ENCODE measurements at regions not wholly inside any gene's neighbourhood (a gene's known extent, or its start where the extent isn't known, plus 50 kb on each side); places are given as distances from the start of the nearest gene placed in this dataset.
"Not testable (repeated sequence)": the region's sequence is repeated elsewhere in the genome, so short reads cannot be mapped to it uniquely, and the experiment has no call there.

DNA sequence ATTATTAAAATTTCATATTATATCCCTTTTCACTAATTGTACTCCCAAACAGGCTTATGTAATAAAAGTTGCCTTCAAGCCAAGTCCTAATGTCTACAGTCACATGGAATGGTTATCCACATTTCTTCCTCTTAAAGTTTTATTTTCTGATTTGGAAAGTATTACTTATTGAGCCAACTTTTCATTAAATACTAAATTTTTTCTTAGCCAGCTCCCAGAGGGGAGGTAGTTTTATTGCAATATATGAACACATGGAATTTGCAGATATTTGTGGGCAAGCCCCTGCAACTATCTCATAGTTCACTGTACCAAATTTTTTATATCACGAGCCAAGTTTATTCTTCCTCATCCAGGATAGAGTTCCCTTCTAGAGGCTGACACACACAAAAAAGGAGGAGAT is 332.8 kb upstream of the PTGER4 start:
- 69 to 90% (median 88%) methylated on average over 1 of the region's 1 CpG for WGBS, 3 donors
- no peak overlapping the region for H3K27ac ChIP-seq (ENCODE audit: low read depth in 1 of 3, low read length in 2 of 3)
- DNase-seq = no peak
- no peak for FAIRE-seq
- no peak overlapping the region for H3K4me3 ChIP-seq (ENCODE audit: low read depth in 1 of 3, low read length in 3 of 3)
- H3K4me1 ChIP-seq (ENCODE audit: control insufficient read depth in 3 of 3, insufficient read depth in 2 of 3, low read depth in 1 of 3, low read length in 2 of 3) = no peaks in the 10 kb centered on the region
- no peaks in the 10 kb centered on the region for H3K27me3 ChIP-seq (ENCODE audit: control insufficient read depth in 3 of 3, insufficient read depth in 3 of 3, low read length in 3 of 3)
- peaks cover 0 to 11% of the 10 kb centered on the region in 2 donors for H3K9me3 ChIP-seq (ENCODE audit: control insufficient read depth in 2 of 2, insufficient read depth in 1 of 2, low read depth in 1 of 2, low read length in 1 of 2)
- H3K36me3 ChIP-seq (ENCODE audit: control insufficient read depth in 3 of 3, insufficient read depth in 2 of 3, low read depth in 1 of 3, low read length in 3 of 3) = no peaks in the 10 kb centered on the region

DNA sequence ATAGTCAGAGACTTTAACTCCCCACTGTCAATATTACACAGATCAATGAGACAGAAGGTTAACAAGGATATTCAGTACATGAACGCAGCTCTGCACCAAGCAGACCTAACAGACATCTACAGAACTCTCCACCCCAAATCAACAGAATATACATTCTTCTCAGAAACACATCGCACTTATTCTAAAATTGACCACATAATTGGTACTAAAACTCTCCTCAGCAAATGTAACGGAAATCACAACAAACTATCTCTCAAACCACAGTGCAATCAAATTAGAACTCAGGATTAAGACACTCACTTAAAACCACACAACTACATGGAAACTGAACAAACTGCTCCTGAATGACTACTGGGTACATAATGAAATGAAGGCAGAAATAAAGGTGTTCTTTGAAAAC is 341.3 kb upstream of the PTGER4 start:
- H3K36me3 ChIP-seq (ENCODE audit: control insufficient read depth in 3 of 3, insufficient read depth in 2 of 3, low read depth in 1 of 3, low read length in 3 of 3); H3K4me1 ChIP-seq (ENCODE audit: control insufficient read depth in 3 of 3, insufficient read depth in 2 of 3, low read depth in 1 of 3, low read length in 2 of 3); H3K27ac ChIP-seq (ENCODE audit: low read depth in 1 of 3, low read length in 2 of 3); FAIRE-seq; H3K27me3 ChIP-seq (ENCODE audit: control insufficient read depth in 3 of 3, insufficient read depth in 3 of 3, low read length in 3 of 3); H3K4me3 ChIP-seq (ENCODE audit: low read depth in 1 of 3, low read length in 3 of 3); H3K9me3 ChIP-seq (ENCODE audit: control insufficient read depth in 2 of 2, insufficient read depth in 1 of 2, low read depth in 1 of 2, low read length in 1 of 2): not testable (repeated sequence)
- 76 to 85% (median 83%) methylated on average over 3 of the region's 3 CpGs for WGBS, 3 donors
- peak in 1 of 2 donors; percentile 40 for DNase-seq

DNA sequence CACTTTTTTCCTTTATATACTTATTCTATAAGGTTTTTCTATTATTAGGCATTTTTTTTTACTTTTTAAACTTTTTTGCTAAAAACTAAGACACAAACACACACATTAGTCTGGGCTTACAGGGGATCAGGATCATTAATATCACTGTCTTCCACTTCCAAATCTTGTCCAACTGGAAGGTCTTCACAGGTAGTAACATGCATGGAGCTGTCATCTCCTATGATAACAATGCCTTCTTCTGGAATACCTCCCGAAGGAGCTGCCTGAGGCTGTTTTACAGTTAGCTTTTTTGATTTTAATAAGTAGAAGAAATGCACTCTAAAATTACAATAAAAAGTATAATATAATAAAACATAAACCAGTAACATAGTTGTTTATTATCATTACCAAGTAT is 345.5 kb upstream of the PTGER4 start:
- Histone ChIP-seq H3K27ac (ENCODE audit: low read depth in 1 of 3, low read length in 2 of 3) (no peak overlapping the region), H3K4me3 (ENCODE audit: low read depth in 1 of 3, low read length in 3 of 3) (no peak overlapping the region), H3K4me1 (ENCODE audit: control insufficient read depth in 3 of 3, insufficient read depth in 2 of 3, low read depth in 1 of 3, low read length in 2 of 3) (no peaks in the 10 kb centered on the region), H3K9me3 (ENCODE audit: control insufficient read depth in 2 of 2, insufficient read depth in 1 of 2, low read depth in 1 of 2, low read length in 1 of 2) (no peaks in the 10 kb centered on the region), H3K36me3 (ENCODE audit: control insufficient read depth in 3 of 3, insufficient read depth in 2 of 3, low read depth in 1 of 3, low read length in 3 of 3) (no peaks in the 10 kb centered on the region), H3K27me3 (ENCODE audit: control insufficient read depth in 3 of 3, insufficient read depth in 3 of 3, low read length in 3 of 3) (no peaks in the 10 kb centered on the region)
- 84 to 87% (median 86%) methylated on average over 1 of the region's 1 CpG for WGBS, 3 donors
- DNase-seq (no peak), FAIRE-seq (no peak)

DNA sequence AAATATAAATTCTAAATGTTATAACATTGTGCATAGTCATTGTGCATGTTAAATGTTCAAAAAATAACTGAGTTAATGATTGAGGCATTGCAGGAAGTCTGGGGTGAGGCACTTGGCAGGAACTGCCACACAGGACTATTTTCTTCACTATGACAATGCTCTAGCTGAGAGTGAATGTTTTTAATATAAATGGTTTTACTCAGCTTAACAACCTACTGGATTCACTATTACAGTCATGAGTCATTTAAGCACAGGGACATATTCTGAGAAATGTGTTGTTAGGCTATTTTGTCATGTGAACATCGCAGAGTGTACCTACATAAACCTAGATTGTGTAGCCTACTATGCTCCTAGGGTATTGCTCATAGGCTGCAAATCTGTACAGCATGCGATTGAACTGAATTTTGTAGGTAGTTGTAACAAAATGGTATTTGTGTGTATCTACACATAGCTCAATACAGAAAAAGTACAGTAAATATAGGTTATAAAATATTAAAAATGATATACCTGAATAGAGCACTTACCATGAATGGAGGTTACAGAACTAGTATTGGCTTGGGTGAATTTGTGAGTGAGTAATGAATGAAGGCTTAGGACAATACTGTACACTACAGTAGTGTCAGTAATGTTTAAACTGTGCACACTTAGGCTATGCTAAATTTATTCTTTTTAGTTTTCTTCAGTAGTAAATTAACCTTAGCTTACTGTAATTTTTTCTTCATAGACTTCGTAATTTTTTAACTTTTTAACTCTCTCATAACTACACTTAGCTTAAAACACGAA is 346.1 kb upstream of the PTGER4 start:
- DNase-seq (no peak), FAIRE-seq (no peak)
- no peaks in the 10 kb centered on the region for H3K4me1 ChIP-seq (ENCODE audit: control insufficient read depth in 3 of 3, insufficient read depth in 2 of 3, low read depth in 1 of 3, low read length in 2 of 3)
- no peaks in the 10 kb centered on the region for H3K9me3 ChIP-seq (ENCODE audit: control insufficient read depth in 2 of 2, insufficient read depth in 1 of 2, low read depth in 1 of 2, low read length in 1 of 2)
- no peak overlapping the region for H3K27ac ChIP-seq (ENCODE audit: low read depth in 1 of 3, low read length in 2 of 3)
- no peaks in the 10 kb centered on the region for H3K36me3 ChIP-seq (ENCODE audit: control insufficient read depth in 3 of 3, insufficient read depth in 2 of 3, low read depth in 1 of 3, low read length in 3 of 3)
- no peaks in the 10 kb centered on the region for H3K27me3 ChIP-seq (ENCODE audit: control insufficient read depth in 3 of 3, insufficient read depth in 3 of 3, low read length in 3 of 3)
- 86 to 89% (median 88%) methylated on average over 4 of the region's 4 CpGs for WGBS, 3 donors
- H3K4me3 ChIP-seq (ENCODE audit: low read depth in 1 of 3, low read length in 3 of 3) = no peak overlapping the region

DNA sequence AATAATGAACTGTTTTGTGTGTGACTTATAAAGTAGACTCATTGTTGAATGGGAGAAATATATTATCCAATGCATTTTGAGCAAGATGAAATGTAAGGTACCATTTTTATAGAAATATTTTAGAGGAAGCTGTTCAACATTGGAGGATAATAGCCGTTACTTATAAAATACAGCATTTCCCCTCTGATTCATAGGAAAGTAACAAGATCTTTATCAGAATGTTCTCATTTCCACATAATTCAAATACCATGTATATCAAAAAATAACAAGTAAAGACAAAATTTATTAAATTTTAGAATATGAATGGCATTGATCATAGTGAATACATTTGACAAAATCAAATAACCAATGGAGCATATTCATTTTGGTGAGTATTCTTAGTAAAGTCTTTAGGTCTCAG is 346.7 kb upstream of the PTGER4 start:
- Histone ChIP-seq H3K36me3 (ENCODE audit: control insufficient read depth in 3 of 3, insufficient read depth in 2 of 3, low read depth in 1 of 3, low read length in 3 of 3) (no peaks in the 10 kb centered on the region), H3K4me1 (ENCODE audit: control insufficient read depth in 3 of 3, insufficient read depth in 2 of 3, low read depth in 1 of 3, low read length in 2 of 3) (no peaks in the 10 kb centered on the region), H3K9me3 (ENCODE audit: control insufficient read depth in 2 of 2, insufficient read depth in 1 of 2, low read depth in 1 of 2, low read length in 1 of 2) (no peaks in the 10 kb centered on the region), H3K27ac (ENCODE audit: low read depth in 1 of 3, low read length in 2 of 3) (no peak overlapping the region), H3K4me3 (ENCODE audit: low read depth in 1 of 3, low read length in 3 of 3) (no peak overlapping the region), H3K27me3 (ENCODE audit: control insufficient read depth in 3 of 3, insufficient read depth in 3 of 3, low read length in 3 of 3) (no peaks in the 10 kb centered on the region)
- DNase-seq (no peak), FAIRE-seq (peak; percentile 62)
- WGBS, 3 donors = 67 to 92% (median 68%) methylated on average over 1 of the region's 1 CpG

DNA sequence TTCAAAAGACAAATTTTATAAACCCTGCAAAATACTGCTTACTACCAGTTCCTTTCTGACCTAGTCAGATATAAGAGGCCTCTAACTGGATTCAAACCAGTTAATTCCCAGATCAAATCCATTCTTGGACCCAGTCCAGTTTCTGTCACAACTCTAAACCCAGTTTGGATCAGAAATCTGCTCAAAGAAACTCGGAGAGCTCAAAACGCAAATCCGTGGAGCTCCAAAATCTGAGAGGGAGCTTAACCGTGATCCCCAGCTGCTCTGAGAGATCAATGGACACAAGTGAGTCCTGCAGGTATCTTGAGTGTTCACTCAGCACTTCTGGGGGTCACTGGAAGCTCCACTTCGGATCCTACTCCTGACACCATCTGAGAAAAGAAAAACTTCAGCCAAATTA is 348.1 kb upstream of the PTGER4 start:
- Histone ChIP-seq H3K36me3 (ENCODE audit: control insufficient read depth in 3 of 3, insufficient read depth in 2 of 3, low read depth in 1 of 3, low read length in 3 of 3) (no peaks in the 10 kb centered on the region), H3K9me3 (ENCODE audit: control insufficient read depth in 2 of 2, insufficient read depth in 1 of 2, low read depth in 1 of 2, low read length in 1 of 2) (no peaks in the 10 kb centered on the region), H3K27ac (ENCODE audit: low read depth in 1 of 3, low read length in 2 of 3) (no peak overlapping the region), H3K4me3 (ENCODE audit: low read depth in 1 of 3, low read length in 3 of 3) (no peak overlapping the region), H3K27me3 (ENCODE audit: control insufficient read depth in 3 of 3, insufficient read depth in 3 of 3, low read length in 3 of 3) (no peaks in the 10 kb centered on the region), H3K4me1 (ENCODE audit: control insufficient read depth in 3 of 3, insufficient read depth in 2 of 3, low read depth in 1 of 3, low read length in 2 of 3) (no peaks in the 10 kb centered on the region)
- FAIRE-seq (no peak), DNase-seq (no peak)
- 85 to 95% (median 89%) methylated on average over 5 of the region's 5 CpGs for WGBS, 3 donors

DNA sequence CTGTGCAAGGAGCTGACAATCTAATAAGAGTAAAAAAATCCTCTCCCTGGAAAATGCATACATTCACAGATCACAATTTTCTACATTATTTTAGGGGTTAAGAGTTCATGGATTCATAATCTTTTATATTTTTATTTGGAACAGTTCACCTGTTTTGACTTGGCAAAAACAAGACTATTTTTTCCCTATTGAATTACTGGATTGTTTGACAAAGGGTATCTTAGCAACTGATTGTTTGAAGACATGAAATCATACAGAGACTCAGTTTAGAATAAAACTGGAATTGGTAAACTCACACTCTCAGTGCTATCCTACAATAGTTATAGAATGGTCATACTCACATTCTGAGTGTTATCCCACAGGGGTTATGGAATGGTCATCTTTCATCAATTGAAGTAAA is 358.2 kb upstream of the PTGER4 start:
- H3K4me1 ChIP-seq (ENCODE audit: control insufficient read depth in 3 of 3, insufficient read depth in 2 of 3, low read depth in 1 of 3, low read length in 2 of 3) = no peaks in the 10 kb centered on the region
- DNase-seq (no peak), FAIRE-seq (no peak)
- H3K27me3 ChIP-seq (ENCODE audit: control insufficient read depth in 3 of 3, insufficient read depth in 3 of 3, low read length in 3 of 3) = no peaks in the 10 kb centered on the region
- H3K4me3 ChIP-seq (ENCODE audit: low read depth in 1 of 3, low read length in 3 of 3) = no peak overlapping the region
- H3K9me3 ChIP-seq (ENCODE audit: control insufficient read depth in 2 of 2, insufficient read depth in 1 of 2, low read depth in 1 of 2, low read length in 1 of 2) = no peaks in the 10 kb centered on the region
- H3K27ac ChIP-seq (ENCODE audit: low read depth in 1 of 3, low read length in 2 of 3) = no peak overlapping the region
- no peaks in the 10 kb centered on the region for H3K36me3 ChIP-seq (ENCODE audit: control insufficient read depth in 3 of 3, insufficient read depth in 2 of 3, low read depth in 1 of 3, low read length in 3 of 3)

DNA sequence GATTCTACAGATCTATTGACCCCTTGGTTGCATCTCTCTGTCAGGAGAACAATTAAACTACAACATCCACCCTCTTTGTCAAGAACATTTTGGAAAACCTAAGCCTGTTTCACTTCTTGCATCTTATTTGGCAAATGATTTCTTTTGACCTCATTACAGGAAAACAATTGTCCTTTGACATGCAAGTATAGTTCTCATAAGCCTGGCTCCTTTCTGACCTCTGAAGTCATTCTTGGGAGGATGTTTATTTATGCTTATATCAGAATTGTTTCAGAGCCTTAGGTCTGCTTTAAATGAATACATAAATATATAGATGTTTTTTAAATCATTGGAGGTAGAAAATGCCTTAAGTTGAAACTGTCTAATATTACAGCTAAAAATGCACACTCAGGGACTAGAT is 361.3 kb upstream of the PTGER4 start:
- Histone ChIP-seq H3K27me3 (ENCODE audit: control insufficient read depth in 3 of 3, insufficient read depth in 3 of 3, low read length in 3 of 3) (no peaks in the 10 kb centered on the region), H3K9me3 (ENCODE audit: control insufficient read depth in 2 of 2, insufficient read depth in 1 of 2, low read depth in 1 of 2, low read length in 1 of 2) (no peaks in the 10 kb centered on the region), H3K4me3 (ENCODE audit: low read depth in 1 of 3, low read length in 3 of 3) (no peak overlapping the region), H3K36me3 (ENCODE audit: control insufficient read depth in 3 of 3, insufficient read depth in 2 of 3, low read depth in 1 of 3, low read length in 3 of 3) (no peaks in the 10 kb centered on the region), H3K4me1 (ENCODE audit: control insufficient read depth in 3 of 3, insufficient read depth in 2 of 3, low read depth in 1 of 3, low read length in 2 of 3) (no peaks in the 10 kb centered on the region), H3K27ac (ENCODE audit: low read depth in 1 of 3, low read length in 2 of 3) (no peak overlapping the region)
- FAIRE-seq (no peak), DNase-seq (no peak)

DNA sequence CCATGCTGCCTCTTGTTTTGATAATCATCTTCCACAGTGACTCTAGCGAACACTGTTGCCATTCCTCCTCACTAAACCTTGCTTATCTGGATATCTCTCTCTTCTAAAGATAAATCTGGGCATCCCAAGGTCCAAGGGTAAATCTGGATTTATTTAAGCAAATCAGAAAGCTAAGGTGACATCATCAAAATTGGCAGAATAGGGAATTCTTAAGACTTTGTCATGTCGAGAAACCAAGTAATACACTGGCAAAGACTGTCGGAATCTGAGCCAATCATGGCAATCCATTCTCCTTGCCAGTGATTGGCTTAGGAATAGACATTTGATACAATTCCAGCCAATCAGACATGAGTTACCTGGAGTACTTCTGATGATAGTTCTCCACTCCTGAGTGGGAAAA is 362.7 kb upstream of the PTGER4 start:
- no peak for DNase-seq
- H3K27ac ChIP-seq (ENCODE audit: low read depth in 1 of 3, low read length in 2 of 3) = no peak overlapping the region
- H3K4me1 ChIP-seq (ENCODE audit: control insufficient read depth in 3 of 3, insufficient read depth in 2 of 3, low read depth in 1 of 3, low read length in 2 of 3) = no peaks in the 10 kb centered on the region
- no peak overlapping the region for H3K4me3 ChIP-seq (ENCODE audit: low read depth in 1 of 3, low read length in 3 of 3)
- 75 to 83% (median 81%) methylated on average over 3 of the region's 3 CpGs for WGBS, 3 donors
- H3K27me3 ChIP-seq (ENCODE audit: control insufficient read depth in 3 of 3, insufficient read depth in 3 of 3, low read length in 3 of 3) = no peaks in the 10 kb centered on the region
- H3K36me3 ChIP-seq (ENCODE audit: control insufficient read depth in 3 of 3, insufficient read depth in 2 of 3, low read depth in 1 of 3, low read length in 3 of 3) = no peaks in the 10 kb centered on the region
- FAIRE-seq = no peak
- H3K9me3 ChIP-seq (ENCODE audit: control insufficient read depth in 2 of 2, insufficient read depth in 1 of 2, low read depth in 1 of 2, low read length in 1 of 2) = no peaks in the 10 kb centered on the region
